ENCODE measurements at regions not wholly inside any gene's neighbourhood (a gene's known extent, or its start where the extent isn't known, plus 50 kb on each side); places are given as distances from the start of the nearest gene placed in this dataset.

DNA sequence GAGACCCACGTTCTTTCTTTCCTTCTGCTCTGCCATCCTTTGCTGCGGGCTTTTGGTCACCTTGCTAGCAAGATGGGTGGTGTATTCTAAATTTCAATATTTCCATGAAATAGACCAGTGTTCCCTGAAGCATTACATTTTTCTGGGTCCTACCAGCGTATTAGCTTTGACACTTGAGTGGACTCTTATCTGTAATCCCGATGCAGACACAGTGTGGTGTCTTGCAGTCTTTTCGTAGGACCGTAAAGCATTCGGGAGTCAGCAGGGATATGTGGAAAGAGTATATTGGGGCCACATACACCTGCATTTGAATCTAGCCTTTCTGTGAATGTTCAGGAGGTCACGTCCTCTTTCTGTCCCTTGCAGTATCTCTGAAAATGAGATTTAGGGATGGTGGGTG is 124.7 kb upstream of the CPEB4 start:
- no peak for DNase-seq (ENCODE audit: low read depth in 2 of 2)

GRCh38 chr5:173764332-173765028 is 123.7 kb upstream of the CPEB4 start:
- DNase-seq (ENCODE audit: low read depth in 2 of 2) = no peak

GRCh38 chr5:173765029-173765644 is 123.0 kb upstream of the CPEB4 start:
- no peak for DNase-seq (ENCODE audit: low read depth in 2 of 2)

DNA sequence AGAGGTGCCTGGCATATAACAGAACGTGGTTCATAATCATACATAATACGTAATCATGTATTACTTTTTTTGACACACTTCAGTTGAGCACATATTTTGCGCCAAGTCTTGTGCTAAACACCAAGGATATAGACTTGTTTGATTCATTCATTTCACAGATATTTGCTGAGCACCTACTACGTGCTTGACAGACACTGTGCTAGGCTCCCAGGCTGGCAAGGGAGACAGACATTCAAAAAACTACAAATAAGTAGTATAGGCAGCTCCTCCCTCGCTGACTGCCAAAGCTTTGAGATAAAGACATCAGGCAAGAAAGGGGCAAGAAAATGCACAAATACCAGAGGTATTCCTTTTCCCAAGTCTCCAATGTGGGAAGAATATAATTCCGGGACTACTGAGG is 122.5 kb upstream of the CPEB4 start:
- DNase-seq (ENCODE audit: low read depth in 2 of 2) = no peak

DNA sequence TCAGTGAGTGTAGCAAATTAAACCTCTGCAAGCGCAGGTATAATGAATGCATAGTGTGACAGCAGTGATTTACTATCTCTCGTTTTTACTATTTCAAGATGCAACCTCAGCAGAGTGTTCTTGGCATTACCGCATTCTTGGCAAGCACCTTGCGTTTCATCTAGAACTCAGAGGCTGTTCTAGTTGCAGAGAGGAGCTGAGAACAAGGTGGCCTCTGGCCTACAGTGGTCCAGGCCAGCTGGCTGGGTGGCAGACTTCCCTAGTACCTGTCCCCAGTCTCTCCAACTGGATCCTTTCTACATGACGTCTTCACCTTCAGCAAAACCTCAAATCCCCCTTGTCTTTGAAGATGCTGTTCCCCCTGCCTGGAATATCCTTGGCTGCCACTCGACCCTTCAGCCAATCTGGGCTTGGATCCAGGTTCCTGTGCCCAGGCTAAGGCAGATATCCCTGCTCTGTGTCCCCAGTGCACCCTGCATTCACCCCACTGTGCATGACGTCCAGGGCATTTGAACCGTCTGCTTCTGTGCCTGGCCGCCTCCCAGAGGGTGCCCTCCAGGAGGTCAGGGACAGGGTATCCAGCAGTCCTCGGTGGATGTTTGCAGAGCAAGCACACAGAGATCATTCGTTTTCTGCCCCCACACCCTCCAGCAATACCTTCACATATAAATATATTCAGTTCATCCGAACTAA is 120.4 kb upstream of the CPEB4 start:
- DNase-seq (ENCODE audit: low read depth in 2 of 2) = no peak

DNA sequence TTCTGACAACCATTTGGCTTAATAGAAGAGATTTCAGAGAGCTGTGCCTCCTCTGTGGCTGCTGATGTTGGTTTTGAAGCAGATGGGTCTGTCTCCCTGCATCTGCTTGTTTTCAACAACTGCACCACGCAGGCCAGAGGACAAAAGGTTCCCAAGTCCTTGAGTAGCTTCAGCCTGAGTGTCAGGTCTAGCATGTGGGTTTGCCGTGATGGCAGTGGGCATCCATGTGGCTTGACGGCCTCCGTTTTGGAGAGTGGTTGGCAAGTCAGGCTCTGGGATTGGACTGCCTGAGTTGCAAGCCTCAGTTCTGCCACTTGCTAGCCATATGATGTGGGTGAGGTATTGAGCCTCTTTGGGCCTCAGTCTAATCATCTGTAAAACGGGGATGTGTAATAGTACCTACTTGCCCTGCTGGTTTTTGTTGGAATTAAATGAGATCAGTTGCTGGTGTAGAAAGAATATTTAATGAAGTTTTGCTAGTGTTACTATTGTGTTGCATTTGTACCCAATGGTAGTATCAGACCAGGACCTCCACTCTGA is 119.8 kb upstream of the CPEB4 start:
- DNase-seq (ENCODE audit: low read depth in 2 of 2) = no peak

- DNase-seq (ENCODE audit: low read depth in 2 of 2) = no peak
These were observed 119.3 kb upstream of the CPEB4 start for GRCh38 chr5:173768891-173769290.

- DNase-seq (ENCODE audit: low read depth in 2 of 2) = no peak
These were observed 117.5 kb upstream of the CPEB4 start for GRCh38 chr5:173770637-173771036.

DNA sequence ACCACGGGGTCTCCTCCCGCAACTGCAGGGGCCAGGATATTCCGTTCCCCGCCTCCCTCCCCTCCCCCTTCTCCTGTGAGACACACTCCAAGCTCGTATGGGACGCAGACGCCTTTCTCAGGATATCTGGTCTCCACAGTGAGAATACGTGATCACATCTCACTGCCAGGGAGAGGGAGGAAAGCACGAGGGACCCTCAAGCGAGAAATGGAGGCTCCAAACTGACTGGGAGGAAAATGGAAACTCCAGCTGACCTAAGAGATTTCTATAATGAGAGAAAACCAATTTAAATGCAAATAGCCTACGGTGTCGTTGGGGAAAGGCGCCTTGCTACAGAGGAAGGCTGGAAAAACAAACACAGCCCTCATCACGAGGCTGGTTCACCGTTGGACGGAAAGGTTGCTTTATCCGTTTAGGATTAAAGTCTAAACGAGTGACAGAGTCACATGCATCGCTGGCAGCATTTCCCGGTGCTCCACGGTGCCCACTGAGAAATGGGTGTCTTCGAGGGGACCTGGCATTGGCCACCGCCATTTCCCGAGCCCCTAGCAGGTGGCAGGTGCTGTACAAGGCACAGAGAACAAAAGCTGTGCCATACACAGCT is 116.9 kb upstream of the CPEB4 start:
- DNase-seq (ENCODE audit: low read depth in 2 of 2) = no peak

GRCh38 chr5:173771725-173772383 is 116.3 kb upstream of the CPEB4 start:
- no peak for DNase-seq (ENCODE audit: low read depth in 2 of 2)

DNA sequence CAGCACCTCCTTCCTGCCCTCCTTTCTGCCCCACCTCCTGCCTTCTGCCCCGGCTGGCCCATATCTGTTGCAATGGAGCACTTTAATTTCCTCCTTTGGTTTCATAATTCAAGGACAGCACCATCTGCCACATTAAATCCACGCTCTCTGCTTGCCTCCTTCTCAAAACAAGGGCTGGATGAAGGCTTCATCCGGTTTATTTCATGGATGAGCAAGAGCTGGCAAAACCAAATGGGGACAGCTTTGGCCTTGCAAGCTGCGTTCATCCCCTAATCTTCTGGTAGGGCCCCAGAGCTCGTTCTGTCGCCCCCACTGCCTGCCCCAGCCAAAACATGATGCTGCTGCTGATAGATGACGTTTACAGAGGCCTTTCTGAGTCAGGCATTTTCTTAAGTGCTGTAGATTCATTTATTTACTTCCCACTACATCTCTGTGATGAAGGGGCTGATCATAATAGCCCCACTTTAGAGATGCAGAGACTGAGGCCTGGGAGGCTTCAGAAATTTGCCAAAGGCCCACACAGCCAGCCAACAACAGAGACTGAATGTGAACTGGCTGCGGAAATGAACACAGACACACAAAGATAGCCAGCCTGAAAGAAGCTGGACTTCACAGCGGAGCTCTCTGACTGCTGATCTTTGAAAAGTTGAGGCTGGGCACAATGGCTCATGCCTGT is 115.6 kb upstream of the CPEB4 start:
- no peak for DNase-seq (ENCODE audit: low read depth in 2 of 2)

GRCh38 chr5:173774271-173774761 is 113.8 kb upstream of the CPEB4 start:
- DNase-seq (ENCODE audit: low read depth in 2 of 2) = no peak

GRCh38 chr5:173775261-173776197 is 112.6 kb upstream of the CPEB4 start:
- no peak for DNase-seq (ENCODE audit: low read depth in 2 of 2)

DNA sequence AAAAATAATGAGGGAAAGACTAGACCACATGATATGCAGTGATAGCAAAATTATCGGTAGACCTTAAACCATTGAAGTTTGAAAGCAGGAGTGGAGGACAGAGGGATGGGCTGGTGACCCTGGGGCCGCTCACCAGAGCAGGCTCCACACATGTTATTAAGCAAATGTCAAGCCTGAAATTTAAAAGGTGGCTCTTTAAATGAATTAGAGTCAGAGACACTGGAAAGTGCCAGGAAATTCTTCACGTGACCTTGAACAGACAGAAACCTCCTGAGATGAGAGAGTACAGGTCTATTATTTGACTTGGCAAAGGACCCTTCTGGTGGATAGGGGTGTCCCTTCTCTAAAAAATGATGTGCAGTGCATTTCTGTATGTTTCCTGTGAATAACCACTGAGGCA is 111.0 kb upstream of the CPEB4 start:
- no peak for DNase-seq (ENCODE audit: low read depth in 2 of 2)

DNA sequence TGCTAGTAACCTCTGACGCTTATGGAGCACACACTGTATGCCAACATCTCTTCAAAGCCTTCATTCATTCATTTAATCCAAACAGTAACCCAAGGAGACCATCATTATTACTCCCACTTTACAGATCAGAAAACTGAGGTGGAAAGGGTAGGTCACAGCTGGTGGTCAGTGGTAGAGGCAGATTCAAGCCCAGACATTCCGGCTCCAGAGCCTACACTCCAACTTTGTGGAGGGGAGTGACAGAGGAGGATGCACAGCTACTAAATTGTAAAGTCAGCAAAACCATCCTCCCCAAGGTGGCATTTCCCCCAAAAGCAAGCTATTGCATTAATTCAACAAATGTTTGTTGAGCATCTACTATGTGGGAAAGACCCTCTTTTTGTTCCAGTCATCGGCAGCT is 110.5 kb upstream of the CPEB4 start:
- DNase-seq (ENCODE audit: low read depth in 2 of 2) = no peak

- DNase-seq (ENCODE audit: low read depth in 2 of 2) = no peak
These were observed 109.9 kb upstream of the CPEB4 start for GRCh38 chr5:173778152-173778782.

GRCh38 chr5:173778784-173779304 is 109.3 kb upstream of the CPEB4 start:
- no peak for DNase-seq (ENCODE audit: low read depth in 2 of 2)

- DNase-seq (ENCODE audit: low read depth in 2 of 2) = no peak
These were observed 107.6 kb upstream of the CPEB4 start for GRCh38 chr5:173780235-173781234.

Data from stimulated activated CD4-positive, alpha-beta T cell treated with anti-CD3 and anti-CD28 coated beads, Interleukin-1b, Interleukin-23, amount 100 ng/mL, for 4 hours (primary cell).